HG02852 (cell line): ENCODE measurements at regions not wholly inside any gene's neighbourhood (a gene's known extent, or its start where the extent isn't known, plus 50 kb on each side); places are given as distances from the start of the nearest gene placed in this dataset.

Source experiments
- ATAC-seq: cut with Tn5 transposase; IDR thresholded peaks from one replicate; pipeline ENCODE4 v1.9.1; 2021; ENCODE audit warnings: mild to moderate bottlenecking, moderate library complexity; ENCODE audit not compliant: unreplicated experiment

DNA sequence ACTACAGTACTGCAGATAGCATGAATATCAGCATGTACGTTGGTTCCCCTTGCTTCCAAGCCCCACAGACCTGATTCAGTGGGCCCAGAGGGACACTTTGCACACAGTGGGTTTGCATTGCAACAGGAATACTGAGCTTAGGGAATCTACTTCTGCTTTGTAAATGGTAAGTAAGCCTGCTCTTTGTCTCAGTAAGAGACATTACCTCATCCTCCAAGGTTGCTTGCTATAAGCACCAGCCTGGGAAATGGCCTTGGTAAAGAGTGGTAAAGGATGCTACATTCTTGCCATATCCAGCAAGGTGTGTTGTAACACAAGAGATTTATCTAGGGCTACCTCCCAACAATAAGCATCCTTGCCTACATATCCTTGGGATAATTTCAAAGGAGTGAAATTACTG, 730.5 kb downstream of the INHBA start:
- ATAC-seq, result no peak

DNA sequence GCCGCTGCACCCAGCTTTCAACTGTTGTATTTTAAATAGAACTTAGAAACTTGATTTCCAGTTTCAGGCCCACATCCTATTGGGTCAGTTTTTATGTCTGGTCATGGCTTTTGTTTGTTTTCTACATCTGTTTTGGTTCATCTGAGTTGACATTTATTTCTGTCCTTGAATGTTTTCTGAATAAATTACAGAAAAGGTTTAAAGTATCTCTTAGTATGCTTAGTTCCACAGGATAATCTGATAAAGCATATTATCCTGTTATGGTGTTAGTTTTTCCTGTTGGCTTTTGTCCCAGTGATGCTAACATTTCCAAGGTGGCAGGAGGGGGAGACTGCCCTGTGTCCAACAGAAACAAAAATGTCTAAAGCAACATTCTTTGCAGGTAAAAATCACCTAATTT, 733.2 kb downstream of the INHBA start:
- no peak for ATAC-seq

DNA sequence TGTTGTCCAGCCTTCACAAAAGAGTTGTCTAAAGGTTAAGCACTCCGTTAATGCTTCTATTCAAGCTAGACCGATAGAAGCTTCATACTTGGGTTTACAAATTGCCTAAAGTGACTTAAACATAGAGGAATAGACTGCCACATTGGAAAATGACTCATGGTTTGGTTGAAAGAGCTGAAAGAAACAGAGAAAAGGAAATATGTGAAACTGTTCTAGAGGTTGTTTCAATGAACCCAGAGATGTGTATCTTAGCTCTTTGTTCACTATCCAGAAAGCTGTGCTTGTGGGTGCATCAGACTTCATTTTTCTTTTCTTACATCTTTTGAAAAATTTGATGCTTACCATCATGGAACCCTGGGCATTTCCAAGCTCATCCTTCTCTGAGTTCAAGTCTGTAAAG, 736.2 kb downstream of the INHBA start:
- no peak for ATAC-seq

DNA sequence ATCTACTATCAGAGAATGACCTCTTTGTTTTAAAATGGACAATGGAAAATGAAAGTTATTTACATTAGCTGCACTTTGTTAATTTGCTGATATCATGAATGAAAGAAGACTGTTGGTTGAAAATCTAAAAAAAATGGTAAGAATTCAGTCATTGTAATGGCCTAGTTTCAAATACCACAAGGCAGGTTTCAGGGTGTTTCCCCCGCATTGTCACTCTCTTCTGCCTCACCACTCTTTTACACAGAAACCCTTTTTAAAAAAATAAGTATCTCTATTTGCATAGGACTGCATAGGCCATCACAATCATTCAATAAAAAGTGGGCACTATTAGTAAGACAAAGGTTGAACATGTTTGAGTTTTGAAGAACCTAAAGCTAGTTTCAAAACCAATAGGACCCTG, 737.1 kb downstream of the INHBA start:
- peak; percentile 89 for ATAC-seq

DNA sequence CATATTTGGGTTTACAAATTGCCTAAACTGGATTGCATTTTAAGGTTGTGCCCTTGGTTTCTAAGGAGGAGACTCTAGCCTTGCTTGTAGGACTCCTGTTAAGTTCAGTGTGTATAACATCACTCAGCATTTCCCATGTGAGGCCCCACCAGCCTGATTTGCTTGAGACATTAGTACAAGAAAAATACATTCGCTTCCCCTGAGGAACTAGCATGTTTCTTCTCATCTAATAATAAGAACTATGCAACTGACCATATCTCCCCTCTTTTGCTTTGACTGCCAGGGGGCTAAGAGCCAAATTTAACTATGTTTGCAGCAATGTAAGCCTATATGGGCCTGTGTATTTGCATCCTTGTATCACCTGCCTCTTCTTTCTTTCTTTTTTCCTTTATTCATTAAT, 737.9 kb downstream of the INHBA start:
- ATAC-seq, result no peak

DNA sequence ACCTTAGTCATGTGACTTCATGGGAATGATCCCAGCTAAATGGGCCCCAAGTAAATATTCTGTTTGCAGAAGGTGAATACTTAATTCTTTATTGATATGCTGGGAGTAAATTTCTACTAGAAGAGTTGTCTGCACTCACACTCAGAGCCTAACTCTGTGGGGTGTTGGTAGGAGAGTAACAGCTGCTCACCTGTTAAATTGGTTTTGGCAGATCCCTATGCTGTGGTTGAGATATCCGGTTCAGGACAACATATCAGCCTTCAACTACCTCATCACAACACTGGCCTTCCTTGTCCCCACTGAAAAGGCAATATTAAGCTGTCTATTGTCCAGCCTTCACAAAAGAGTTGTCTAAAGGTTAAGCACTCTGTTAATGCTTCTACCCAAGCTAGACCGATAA, 738.3 kb downstream of the INHBA start:
- no peak for ATAC-seq

DNA sequence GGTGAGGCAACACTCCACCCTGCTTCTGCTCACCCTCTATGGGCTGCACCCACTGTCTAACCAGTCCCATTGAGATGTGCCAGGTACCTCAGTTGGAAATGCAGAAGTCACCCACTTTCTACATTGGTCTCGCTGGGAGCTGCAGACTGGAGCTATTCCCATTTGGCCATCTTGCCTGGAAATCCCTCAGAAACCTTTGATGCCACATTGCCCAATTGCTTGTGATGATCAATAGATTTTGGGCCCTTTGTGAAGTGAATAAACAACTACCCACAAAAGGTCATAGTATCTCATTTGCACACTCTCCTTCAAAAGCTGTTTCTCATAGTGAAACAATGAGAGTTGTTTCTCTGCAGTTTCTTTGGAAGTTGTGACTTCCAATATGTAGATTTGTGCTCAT, 742.9 kb downstream of the INHBA start:
- ATAC-seq, result no peak

DNA sequence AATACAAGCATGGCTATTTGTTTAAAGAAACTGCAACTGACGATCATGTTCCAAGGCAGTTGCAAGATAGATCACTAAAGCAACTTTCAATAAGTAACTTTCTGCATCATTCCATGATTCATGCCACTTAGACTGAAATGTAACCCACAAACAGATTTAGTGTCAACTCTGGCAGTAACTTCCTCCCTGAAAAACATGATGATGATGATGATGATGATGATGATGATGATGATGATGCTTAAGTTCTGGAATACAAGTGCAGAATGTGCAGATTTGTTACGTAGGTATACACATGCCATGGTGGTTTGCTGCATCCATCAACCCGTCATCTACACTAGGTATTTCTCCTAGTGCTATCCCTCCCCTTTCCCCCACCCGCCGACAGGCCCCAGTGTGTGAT, 754.7 kb downstream of the INHBA start:
- no peak for ATAC-seq

DNA sequence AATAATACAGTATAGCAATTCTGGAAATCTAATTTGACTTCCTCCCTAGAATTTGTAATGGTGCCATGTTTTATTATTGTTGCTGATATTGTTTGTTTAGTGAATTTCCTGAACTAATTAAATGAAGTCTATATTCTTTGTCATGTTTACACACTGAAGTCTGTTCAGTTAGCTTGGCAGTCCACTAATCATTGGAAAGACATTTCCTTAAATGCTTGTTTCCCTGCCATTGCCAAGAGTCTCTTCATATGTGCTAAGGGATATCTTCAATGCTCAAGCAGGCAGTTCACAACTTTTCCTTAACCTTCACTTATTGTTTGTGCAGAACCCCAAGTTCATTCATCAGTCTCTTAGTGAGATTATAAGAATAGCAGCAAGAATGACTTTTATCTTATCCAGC, 755.3 kb downstream of the INHBA start:
- ATAC-seq, result no peak

DNA sequence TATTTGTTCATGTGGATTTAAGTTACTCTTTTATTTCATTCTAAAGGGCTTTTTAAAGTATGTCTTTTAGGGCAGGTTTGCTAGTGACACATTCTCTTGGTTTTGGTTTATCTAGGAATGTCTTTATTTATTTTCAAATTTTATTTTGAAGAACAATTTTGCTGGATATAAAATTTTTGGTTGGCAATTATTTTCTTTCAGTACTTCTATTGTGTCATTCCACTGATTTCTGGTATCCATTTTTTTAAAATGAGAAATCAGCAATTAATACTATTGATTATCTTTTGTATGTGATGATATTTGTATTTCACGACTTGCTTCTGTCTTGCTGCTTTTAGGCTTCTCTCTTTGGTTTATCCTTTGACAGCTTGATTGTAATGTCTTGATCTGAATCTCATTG, 756.3 kb downstream of the INHBA start:
- ATAC-seq, result no peak

DNA sequence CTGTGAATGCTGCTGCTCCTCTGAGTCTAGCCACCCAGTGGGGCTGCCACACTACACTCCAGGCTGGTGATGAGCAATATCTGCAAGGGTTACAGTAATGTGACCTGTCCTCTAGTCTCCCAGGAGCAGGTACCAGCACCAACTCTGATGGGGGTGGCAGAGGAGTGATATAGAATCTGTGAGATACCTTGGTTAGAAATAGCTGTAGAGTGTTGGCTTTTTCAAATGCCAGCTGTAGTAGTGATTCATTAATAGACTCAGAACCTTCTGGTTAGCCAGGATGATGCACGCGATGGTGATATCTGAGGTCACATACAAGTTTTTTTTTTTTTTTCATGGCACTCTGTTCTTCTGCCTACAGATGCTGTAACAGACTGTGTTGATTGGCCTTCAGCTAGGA, 757.1 kb downstream of the INHBA start:
- ATAC-seq, result no peak

DNA sequence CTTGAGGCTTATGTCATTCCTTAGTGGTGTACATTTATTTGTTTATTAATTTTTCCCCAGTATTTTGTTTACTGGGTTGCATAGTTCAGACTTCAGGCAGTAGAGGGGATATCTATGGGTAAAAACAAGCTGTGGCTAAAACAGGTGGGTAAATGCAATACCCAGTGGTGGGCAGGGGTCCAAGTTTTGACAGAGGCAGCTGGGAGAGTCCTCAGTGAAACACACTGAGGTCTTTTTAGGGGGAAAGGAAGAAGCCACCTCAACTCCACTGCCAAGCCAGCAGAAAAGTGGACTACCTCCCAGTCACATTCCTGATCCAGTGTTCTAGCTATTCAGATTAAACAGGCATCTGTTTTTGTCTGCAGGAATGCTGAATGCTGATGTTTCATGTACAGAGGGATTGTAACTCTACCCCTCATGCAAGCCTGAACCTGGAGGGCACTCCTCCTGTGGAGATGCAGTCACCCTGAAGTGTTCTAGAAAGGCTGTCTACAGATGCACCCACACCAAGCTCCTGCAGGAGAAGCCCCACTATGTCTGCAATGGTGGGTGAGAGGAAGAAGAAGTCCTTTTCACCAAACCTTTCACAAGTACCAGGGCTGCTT, 757.8 kb downstream of the INHBA start:
- ATAC-seq, result no peak

DNA sequence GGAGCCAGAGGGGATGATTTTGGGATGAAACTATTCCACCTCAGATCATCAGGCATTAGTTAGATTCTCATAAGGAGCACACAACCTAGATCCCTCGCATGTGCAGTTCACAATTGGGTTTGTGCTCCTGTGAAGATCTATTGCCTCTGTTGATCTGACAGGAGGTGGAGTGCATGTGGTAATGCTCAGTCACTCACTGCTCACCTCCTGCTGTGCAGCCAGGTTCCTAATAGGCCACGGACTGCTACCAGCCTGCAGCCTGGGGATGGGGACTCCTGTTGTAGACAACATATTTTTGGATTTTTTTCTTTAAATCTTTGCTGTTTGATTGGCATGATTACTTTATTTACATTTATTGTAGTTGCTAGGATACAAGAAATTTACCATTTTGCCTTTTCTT, 765.0 kb downstream of the INHBA start:
- no peak for ATAC-seq

DNA sequence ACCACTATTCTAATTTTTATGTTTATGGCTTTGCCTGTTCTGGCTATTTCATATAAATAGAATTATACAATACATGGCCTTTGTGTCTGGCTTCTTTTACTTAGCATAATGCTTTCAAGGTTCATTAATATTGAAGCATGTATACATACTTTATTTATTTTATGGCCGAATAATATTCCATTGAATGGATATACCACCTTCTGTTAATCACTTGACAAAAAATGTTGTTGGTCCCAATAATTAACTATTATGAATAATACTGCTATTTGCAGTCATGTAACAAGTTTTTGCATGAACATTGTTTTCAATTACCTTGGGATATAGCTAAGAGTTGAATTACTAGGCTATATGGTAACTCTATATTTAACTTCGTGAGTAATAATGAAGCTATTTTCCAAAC, 767.5 kb downstream of the INHBA start:
- ATAC-seq, result no peak

DNA sequence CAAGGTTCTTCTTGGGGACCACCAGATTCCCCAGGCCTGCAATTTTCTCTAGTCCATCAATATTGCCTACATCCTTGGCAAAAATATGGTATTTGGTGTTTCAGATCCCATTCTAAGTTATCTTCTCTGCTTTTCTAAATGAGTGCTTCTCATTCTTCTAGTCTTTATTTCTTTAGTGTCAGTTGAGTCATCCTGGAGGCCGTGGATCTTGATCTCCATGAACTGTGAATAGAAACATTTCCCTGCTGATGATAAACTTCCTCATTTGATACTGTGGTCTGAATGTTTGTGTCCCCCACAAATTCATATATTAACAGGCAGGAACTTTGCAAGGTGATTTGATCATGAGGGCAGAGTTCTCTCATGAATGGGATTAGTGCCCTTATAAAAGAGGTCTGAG, 779.3 kb downstream of the INHBA start:
- no peak for ATAC-seq

DNA sequence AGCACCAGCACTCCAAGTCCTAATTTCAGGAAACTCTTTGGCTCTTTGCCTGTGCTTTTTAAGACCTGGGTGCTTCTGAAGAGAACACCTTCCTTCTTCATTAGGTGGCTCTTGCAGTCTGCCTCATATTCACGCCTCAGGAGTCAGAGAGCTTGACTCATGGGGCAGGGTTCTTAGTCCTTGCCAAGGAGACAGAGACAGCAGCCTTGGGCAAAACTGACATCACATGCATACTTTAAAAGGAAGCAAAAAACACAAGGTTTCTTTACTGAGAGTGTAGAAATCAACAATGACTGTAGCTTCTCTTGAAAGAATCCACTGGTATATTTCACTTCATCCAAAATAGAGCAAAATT, 780.6 kb downstream of the INHBA start:
- no peak for ATAC-seq

DNA sequence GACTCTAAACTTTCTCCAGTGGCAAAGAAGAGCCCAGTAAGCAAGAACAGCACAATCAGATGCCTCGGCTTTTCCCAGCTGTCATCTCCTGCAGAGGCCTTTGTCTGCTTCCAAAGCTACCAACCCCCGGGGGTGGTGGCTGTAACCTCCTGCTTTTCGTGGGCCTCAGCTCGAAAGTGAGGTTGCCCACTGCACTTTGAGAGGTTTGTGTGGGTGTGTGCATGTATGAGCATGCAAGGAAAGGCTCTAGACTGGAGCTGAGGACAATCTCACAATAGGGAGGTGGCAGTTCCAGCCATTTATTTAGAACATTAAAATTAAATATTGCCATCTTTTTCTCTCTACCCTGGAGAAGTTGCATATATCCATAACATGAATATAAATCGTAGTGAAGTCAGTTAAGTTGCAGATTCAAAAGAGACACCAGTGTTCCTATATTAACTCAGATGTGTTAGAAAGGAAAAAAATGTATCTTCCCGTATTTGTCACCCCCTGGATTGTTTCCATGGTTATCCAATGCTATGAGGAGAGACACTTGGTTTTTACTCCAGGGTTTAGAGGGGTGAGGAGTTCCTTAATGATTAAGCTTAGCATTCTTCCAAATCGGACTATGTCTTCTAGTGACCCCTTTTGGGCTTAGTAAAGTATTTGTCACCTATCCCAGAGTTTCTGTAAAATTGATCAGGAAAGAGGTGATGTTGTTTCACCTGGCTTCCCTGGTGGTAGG, 781.1 kb downstream of the INHBA start:
- no peak for ATAC-seq

DNA sequence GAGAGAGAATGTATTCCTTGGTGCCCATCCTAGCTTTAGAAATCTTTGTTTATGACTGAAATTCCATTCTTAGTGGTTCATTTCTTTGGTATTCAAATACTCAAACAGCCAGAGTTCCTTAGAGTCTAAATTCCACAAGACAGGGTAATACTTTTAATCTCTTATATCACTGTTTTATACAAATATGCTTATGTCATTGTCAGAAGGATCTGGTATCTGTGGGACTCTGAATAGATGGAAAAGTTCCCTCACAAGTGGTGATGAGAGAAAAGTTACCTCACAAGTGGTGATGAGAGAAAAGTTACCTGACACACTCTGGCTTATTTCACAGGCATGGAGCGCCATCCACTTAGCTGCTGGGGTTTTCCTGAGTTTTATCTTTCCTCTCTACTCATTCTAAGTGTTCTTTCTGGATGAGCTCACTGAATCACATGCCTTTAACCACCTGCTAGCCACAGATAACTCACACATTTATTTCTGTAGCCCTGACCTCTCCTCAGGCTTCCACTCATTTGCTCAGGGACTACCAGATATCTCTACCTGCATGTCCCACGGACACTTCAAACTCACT, 784.0 kb downstream of the SUGCT start:
- no peak for ATAC-seq

DNA sequence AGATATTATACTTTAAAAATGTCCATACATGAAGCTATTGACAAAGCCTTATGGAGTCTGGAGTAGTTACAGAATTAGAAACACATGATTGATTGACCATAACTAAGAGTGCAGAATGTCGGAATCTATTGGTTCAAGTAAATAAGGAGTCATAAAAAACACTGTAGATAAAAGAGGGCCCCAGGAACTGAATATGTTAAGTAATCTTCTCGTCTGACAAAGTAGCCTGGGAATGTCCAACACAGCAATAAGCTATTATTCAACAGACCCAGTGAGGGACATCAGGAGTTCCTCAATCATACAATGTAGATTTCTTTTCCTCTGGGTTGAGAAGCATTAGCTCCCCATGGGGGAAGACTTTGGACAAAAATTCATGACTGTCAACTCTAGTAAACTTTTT, 782.0 kb downstream of the SUGCT start:
- no peak for ATAC-seq

DNA sequence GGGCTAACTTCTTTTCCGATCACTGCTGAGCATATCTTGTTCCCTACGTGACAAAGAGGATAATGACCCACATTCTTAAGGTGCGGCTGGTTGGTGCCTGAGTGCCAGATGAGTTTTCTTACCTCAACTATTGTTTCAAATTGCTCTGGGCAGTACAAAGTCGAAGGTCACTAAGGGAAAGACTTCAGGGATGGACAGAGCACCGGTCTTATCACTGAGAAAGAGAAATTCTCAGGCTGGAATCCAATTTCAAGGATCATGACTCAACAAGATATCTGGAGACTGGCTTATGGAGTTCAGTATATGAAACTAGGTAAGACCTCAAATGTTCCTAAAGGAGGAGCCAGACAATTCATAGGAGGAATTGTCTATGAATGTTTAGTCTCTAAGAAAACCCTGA, 780.3 kb downstream of the SUGCT start:
- ATAC-seq, result no peak
